Activated CD4-positive, alpha-beta T cell treated with anti-CD3 and anti-CD28 coated beads for 48 hours (primary cell): ENCODE measurements at regions not wholly inside any gene's neighbourhood (a gene's known extent, or its start where the extent isn't known, plus 50 kb on each side); places are given as distances from the start of the nearest gene placed in this dataset.
"Not testable (repeated sequence)": the region's sequence is repeated elsewhere in the genome, so short reads cannot be mapped to it uniquely, and the experiment has no call there.

ENCODE experiments used
- DNase-seq: peaks from one replicate; pipeline ENCODE4 v3.0.0-alpha.2; 2020

GRCh38 chr13:74264333-74264732, 130.1 kb upstream of the KLF12 start:
- DNase-seq: no peak

- not testable (repeated sequence) for DNase-seq
Observed at GRCh38 chr13:74260420-74260819, 126.2 kb upstream of the KLF12 start.

- no peak for DNase-seq
Observed at GRCh38 chr13:74259641-74260040, 125.4 kb upstream of the KLF12 start.

GRCh38 chr13:74258961-74259360, 124.8 kb upstream of the KLF12 start:
- no peak for DNase-seq

DNA sequence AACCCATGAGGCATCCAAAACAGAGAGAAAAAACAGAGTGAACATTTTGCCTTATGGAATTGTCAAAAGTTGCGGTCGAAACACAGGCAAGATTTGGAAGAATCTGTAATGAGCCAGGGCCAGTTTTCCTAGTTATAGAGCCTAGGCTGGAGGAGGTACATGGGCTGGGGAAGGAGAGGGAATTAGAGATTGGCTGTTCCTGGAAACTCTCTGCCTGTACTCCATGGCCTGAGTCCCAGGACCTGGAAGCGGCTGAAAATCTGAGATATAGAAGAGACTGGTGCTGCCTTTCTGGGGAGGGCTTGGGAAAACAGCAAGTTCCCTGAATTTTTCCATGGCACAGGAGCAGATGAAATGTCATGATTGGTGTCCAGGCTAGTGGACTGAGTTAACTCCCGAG, 122.8 kb upstream of the KLF12 start:
- DNase-seq: no peak

GRCh38 chr13:74253161-74253560, 119.0 kb upstream of the KLF12 start:
- no peak for DNase-seq

DNA sequence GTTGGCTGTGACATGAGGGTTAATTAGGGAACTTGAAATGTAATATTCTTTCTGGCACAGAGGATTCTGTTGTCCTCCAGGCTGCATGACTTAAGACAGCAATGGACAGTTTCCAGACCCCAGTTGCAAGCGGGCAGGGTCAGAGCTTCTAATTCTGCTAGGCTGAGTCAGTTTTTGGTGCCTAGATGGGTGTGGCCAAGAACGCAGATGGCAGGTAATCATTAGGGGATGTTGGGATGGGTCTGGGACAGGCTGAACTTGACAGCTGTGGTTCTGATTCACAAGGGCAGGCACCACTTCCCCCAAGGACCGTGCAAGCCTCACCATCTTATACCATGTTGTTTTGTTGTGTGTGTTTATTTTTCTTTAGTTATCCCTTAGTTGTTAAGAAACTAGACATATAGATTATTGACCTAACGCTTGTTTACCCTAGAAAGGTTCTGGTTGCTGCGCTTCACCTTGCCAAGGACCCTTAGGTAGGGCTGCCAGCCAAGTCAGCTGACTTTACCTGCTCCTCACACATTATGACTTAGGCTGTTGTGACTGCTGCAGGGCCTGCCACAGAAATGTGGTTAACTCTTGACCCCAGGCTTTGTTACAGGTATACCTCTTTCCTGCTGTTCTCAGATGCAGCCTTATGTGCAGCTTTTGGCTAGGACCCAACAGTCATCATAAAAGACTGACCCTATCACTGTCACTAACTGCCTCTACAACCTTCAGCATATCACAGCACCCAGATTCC, 117.7 kb upstream of the KLF12 start:
- no peak for DNase-seq

- DNase-seq: no peak
Observed at GRCh38 chr13:74250738-74251190, 116.6 kb upstream of the KLF12 start.

DNA sequence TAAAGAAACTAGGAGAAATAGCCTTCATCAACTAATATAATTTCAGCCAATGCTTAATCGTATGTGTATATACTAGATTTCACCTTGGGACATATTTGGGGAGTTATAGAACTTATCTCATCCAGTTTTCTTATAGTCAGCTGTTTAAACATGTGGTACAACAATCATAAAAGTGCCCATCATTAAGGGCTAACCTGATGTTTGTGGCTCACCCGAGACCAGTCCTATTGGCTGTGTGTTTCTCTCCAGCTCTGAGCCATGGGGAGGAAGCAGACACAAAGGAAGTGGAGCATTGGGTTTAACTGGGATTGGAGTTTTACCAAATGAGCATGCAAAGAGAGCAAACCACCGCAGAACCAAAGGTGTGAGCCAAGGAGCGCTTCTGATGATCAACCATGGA, 114.3 kb upstream of the KLF12 start:
- DNase-seq: no peak

- DNase-seq: peak; percentile 40
Observed at GRCh38 chr13:74246487-74246886, 112.3 kb upstream of the KLF12 start.

DNA sequence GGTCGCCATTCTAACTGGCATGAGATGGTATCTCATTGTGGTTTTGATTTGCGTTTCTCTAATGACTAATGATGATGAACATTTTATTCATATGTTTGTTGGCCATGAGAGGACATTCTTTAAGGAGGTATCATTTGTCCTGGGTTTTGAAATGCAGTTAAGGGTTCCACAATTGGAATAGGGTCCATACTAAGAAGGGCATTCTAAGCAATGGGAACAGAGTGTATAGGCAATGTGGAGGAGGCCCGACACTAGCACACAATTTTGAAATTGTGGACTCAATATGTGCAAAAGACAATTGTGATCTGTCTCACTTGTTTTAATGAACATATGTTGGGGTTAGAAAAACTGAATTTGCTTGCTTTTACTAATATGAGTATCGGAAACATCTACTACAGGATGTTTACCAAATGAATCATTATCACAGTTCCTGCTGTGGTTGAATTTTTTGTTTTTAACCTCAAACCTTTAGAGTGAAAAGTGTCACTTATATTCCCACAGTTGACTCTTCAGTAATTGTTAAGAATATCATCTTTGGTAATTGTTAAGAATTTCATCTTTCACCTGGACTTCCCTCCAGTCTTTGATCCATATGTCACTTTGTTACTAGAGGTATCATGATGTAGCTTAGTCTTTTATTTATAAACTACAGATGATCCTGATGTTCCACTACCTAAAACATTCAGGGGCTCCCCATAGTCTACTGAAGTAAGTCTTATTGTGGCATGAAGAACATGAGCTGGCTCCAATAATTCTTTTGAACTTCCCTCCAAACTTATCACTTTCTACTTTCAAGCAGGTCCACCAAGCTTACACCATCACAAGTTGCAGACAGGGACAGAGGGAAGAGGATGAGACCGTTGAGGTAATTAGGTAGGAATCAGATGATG, 109.7 kb upstream of the KLF12 start:
- DNase-seq: no peak

DNA sequence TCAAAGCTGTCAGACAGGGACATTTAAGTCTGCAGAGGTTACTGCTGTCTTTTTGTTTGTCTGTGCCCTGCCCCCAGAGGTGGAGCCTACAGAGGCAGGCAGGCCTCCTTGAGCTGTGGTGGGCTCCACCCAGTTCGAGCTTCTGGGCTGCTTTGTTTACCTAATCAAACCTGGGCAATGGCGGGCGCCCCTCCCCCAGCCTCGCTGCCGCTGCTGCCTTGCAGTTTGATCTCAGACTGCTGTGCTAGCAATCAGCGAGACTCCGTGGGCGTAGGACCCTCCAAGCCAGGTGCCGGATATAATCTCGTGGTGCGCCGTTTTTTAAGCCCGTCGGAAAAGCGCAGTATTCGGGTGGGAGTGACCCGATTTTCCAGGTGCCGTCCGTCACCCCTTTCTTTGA, 107.1 kb upstream of the KLF12 start:
- not testable (repeated sequence) for DNase-seq

GRCh38 chr13:74230984-74231501, 96.8 kb upstream of the KLF12 start:
- no peak for DNase-seq

DNA sequence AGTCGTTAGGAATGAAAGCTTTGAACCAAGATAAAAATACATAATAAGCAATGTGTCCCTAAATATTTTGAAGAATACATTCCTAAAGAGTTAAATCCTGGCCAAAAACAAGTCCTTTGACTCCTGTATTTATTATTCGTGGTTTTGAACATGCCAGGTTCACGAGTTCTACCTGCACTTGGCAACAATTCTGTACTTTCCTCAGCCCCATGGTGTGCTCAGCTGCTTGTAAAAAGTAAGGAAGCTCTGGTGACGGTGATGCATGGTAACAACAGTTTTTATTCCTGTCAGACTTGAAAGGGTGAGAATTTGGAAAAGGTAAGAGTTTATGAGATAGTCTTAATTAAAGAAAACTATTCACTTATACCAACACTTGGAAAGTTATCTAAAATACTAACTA, 95.0 kb upstream of the KLF12 start:
- DNase-seq: no peak

DNA sequence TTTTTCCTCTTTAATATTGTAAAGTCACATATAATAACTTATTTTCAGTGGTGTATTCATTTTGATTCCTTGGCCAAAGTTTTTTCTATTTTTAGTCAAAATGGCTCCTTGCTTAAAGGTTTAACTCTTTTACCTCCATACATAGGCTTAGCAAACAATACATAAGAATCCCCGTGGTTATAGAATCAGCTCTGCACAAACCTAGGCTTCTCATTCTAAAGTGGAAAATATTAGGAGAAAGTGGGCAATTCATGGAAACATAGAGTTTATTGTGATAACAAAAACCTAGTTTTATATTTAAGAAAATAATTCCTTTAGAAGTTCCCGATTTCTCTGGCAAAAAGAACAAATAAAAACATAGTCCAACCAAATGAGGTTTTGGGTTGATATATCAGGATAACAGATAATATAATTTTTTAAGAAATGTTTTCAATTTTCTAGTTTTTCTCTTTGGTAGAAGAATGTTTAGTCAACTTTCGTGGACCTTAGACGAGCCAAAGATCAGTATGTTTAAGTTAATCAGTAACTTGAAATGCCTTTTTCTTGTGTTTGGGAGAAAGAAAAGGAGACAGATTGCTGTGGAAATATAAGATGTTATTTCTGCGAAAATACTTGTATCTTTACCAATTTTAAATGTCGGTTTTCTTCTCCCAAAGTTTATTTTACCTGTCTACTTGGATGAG, 93.4 kb upstream of the KLF12 start:
- no peak for DNase-seq

DNA sequence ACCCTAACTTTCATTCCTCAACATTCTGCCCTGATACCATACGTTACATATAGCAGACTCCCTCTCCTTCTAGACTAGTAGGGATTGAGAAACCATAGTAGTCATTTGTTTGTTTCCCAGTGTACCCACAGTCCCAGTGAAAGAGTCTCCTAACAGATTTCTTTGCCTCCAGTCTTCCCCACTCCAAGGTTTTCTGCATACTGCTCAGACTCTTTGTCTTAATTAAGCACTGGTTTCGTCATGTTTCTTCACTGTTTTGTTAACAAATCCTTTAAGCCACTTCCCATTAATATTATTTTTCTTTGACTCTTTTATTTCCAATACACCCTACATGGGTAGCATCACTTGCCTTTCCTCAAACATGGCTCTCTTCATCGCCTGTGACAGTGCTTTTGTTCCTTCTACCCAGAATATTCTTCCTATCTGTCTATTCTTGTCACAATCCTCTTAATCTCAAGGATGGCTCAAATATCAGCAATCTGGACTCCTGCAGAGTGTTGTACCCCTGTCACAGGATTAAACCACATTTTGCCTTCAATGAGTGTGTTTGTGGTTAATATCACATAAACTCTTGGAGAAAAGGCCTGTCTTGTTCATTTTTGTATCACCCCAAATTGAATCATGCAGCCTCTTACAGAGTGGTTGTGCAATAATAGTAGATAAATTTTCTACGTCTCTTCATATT, 92.7 kb upstream of the KLF12 start:
- no peak for DNase-seq

DNA sequence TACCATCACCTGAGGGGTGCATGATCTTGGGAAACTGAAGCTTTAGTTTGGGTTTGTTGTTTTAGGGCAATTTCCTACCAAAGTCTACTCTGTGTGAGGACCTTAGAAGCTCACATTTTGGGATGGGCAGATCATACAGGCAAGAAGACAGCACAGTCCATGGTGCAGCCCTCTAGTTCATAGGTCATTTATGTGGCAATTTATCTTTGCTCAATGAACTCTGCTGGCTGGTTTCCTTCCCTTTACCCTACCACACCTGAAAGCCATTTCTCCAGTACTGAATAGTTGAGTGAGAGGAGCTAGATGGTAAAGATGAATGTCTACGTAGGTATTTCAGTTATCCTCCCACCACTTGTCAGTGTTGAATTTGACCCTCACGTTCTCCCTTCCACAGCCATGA, 87.5 kb upstream of the KLF12 start:
- no peak for DNase-seq

DNA sequence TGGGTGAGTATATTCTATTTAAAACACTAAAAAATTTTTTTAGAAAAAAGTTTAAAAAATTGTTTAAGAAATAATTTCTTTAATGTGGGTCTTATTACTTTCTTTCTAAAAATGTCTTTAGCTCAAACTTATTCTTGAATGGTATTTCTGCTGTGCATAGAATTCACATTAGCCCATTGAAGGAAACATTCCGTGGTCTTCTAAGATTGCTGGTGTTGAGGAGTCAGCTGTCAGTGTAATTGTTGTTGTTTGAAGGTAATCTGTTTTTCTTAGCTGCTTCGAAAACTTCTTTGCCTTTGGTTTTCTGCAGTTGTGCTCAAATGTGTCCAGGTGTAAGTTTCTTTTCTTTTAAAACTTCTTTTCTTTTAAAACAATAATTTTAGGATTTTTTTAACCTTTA, 85.4 kb upstream of the KLF12 start:
- DNase-seq: no peak

DNA sequence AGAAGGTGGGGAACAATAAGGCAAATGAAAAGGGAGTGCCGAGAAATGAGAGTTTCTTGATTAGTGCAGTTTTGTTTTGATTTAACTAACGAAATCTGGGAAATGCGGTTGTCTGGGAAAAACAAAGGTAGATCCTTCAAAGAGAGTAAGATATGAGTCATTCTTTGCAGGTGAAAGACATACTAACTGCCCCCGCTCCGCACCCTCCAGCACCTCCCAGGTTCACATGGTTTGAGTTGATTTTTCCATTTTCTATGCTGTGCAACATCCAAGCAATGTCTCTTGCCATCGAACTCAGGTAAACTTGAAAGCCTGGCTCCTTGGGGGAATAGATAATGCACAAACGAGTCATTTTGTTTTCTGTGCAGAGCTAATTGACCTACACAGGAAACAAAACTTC, 84.1 kb upstream of the KLF12 start:
- DNase-seq: no peak

DNA sequence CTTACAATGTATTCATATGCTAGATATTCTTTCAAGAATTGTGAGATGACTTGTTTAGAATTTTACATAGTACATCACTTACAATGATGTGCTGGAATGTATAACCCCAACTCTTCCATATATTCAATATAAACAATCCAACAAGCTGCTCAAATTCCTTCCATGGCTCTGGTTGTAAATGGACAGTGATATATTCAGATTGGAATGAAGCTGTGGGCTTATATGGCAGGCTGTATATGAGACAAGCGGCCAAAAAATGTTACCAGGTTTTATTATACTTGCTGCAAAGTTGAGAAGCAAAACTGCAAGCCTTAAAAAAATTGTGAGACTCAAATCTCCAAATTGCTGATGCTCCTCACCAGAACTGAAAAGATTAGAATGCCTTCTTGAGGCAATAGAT, 83.6 kb upstream of the KLF12 start:
- no peak for DNase-seq

DNA sequence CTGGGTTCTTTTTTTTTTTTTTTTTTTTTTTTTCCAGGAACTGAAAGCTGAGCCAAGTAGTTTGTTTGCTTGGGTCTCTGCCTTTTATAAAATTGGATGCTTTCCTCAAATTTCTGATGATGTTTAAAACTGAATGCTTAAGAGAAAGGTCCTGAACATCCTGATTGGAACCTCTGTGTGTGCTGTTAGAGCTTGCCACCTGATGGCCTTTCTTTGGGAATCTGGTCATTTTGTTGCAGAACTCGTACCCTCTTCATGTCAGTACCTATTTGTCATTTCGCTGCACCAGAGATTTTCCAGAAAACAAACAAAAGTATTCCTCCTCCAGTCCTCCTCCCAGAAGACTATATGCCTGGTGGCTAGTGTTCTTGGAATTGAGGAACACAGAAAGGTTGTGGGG, 81.2 kb upstream of the KLF12 start:
- no peak for DNase-seq

- DNase-seq: no peak
Observed at GRCh38 chr13:74214321-74214720, 80.1 kb upstream of the KLF12 start.
